K562 (cell line): ENCODE measurements at regions not wholly inside any gene's neighbourhood (a gene's known extent, or its start where the extent isn't known, plus 50 kb on each side); places are given as distances from the start of the nearest gene placed in this dataset.

ENCODE experiments used
- ZNF79 ChIP-seq: fragments of 250-450 bp; sonication (Bioruptor Pico); IDR thresholded peaks from 2 replicates; pipeline ENCODE4 v1.4.0; 2020; ENCODE audit warnings: low read depth, mild to moderate bottlenecking, moderate library complexity
- TF ChIP-seq, protein P1 (sequence below), 3 experiments: IDR thresholded peaks in 2 of 3; conservative IDR thresholded peaks in 1 of 3; 2 replicates each; pipeline ENCODE4 v1.5.1; 2011 to 2012; ENCODE audit warnings: low read length in 3 of 3, mild to moderate bottlenecking in 3 of 3, control low read depth in 2 of 3, improper control_type of control experiment in 1 of 3, inconsistent platforms in 1 of 3, low read depth in 1 of 3, mixed read lengths in 1 of 3, moderate library complexity in 1 of 3; ENCODE audit not compliant: insufficient read depth in 2 of 3
- TF ChIP-seq, protein P2 (sequence below): fragments of 450-650 bp; IDR thresholded peaks from 2 replicates; pipeline ENCODE4 v1.6.1; 2016; ENCODE audit warnings: low read depth

DNA sequence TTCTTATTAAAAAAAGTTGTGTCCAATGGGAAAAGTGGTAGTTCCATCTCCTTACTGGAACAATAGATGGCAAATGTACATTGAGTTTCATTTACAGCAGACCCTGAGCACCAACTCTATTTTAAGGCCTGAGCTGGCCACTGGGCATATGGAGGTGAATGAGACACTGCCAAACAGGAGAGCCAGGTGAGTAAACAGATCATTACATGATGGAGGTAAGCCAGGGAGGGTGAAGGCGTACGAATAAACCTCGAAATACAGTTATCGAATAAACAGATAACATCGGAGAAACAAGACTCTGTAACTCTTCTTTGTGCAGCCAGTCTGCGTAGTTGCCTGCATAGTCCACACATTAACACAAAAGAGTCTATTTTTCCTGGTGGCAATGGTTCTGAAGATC, 446.4 kb upstream of the KLF4 start (continued):
- TF ChIP-seq, protein P1, sequence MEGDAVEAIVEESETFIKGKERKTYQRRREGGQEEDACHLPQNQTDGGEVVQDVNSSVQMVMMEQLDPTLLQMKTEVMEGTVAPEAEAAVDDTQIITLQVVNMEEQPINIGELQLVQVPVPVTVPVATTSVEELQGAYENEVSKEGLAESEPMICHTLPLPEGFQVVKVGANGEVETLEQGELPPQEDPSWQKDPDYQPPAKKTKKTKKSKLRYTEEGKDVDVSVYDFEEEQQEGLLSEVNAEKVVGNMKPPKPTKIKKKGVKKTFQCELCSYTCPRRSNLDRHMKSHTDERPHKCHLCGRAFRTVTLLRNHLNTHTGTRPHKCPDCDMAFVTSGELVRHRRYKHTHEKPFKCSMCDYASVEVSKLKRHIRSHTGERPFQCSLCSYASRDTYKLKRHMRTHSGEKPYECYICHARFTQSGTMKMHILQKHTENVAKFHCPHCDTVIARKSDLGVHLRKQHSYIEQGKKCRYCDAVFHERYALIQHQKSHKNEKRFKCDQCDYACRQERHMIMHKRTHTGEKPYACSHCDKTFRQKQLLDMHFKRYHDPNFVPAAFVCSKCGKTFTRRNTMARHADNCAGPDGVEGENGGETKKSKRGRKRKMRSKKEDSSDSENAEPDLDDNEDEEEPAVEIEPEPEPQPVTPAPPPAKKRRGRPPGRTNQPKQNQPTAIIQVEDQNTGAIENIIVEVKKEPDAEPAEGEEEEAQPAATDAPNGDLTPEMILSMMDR (IDR thresholded peaks at IDR 0.05 in 2 of 3, conservative IDR thresholded peaks at IDR 0.05 in 1 of 3; ENCODE audit: insufficient read depth in 2 of 3, low read depth in 1 of 3, low read length in 3 of 3), result no peak
- TF ChIP-seq, protein P2, sequence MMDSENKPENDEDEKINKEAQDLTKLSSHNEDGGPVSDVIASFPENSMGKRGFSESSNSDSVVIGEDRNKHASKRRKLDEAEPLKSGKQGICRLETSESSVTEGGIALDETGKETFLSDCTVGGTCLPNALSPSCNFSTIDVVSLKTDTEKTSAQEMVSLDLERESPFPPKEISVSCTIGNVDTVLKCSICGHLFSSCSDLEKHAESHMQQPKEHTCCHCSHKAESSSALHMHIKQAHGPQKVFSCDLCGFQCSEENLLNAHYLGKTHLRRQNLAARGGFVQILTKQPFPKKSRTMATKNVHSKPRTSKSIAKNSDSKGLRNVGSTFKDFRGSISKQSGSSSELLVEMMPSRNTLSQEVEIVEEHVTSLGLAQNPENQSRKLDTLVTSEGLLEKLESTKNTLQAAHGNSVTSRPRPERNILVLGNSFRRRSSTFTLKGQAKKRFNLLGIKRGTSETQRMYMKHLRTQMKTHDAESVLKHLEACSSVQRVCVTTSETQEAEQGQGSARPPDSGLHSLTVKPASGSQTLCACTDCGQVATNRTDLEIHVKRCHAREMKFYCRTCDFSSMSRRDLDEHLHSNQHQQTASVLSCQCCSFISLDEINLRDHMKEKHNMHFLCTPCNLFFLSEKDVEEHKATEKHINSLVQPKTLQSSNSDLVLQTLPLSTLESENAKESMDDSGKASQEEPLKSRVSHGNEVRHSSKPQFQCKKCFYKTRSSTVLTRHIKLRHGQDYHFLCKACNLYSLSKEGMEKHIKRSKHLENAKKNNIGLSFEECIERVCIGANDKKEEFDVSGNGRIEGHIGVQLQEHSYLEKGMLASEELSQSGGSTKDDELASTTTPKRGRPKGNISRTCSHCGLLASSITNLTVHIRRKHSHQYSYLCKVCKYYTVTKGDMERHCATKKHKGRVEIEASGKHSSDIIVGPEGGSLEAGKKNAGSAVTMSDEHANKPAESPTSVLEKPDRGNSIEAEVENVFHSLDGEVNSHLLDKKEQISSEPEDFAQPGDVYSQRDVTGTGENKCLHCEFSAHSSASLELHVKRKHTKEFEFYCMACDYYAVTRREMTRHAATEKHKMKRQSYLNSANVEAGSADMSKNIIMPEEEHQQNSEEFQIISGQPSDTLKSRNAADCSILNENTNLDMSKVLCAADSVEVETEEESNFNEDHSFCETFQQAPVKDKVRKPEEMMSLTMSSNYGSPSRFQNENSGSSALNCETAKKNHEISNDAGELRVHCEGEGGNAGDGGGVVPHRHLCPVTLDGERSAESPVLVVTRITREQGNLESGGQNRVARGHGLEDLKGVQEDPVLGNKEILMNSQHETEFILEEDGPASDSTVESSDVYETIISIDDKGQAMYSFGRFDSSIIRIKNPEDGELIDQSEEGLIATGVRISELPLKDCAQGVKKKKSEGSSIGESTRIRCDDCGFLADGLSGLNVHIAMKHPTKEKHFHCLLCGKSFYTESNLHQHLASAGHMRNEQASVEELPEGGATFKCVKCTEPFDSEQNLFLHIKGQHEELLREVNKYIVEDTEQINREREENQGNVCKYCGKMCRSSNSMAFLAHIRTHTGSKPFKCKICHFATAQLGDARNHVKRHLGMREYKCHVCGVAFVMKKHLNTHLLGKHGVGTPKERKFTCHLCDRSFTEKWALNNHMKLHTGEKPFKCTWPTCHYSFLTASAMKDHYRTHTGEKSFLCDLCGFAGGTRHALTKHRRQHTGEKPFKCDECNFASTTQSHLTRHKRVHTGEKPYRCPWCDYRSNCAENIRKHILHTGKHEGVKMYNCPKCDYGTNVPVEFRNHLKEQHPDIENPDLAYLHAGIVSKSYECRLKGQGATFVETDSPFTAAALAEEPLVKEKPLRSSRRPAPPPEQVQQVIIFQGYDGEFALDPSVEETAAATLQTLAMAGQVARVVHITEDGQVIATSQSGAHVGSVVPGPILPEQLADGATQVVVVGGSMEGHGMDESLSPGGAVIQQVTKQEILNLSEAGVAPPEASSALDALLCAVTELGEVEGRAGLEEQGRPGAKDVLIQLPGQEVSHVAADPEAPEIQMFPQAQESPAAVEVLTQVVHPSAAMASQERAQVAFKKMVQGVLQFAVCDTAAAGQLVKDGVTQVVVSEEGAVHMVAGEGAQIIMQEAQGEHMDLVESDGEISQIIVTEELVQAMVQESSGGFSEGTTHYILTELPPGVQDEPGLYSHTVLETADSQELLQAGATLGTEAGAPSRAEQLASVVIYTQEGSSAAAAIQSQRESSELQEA, result no peak
- no peak for TF ChIP-seq ZNF79 (CRISPR knock-in tag)
